ENCODE measurements at regions not wholly inside any gene's neighbourhood (a gene's known extent, or its start where the extent isn't known, plus 50 kb on each side); places are given as distances from the start of the nearest gene placed in this dataset.
A peak's percentile ranks its signal among the peaks of the same experiment; 100 is the strongest.
"Not testable (repeated sequence)": the region's sequence is repeated elsewhere in the genome, so short reads cannot be mapped to it uniquely, and the experiment has no call there.

DNA sequence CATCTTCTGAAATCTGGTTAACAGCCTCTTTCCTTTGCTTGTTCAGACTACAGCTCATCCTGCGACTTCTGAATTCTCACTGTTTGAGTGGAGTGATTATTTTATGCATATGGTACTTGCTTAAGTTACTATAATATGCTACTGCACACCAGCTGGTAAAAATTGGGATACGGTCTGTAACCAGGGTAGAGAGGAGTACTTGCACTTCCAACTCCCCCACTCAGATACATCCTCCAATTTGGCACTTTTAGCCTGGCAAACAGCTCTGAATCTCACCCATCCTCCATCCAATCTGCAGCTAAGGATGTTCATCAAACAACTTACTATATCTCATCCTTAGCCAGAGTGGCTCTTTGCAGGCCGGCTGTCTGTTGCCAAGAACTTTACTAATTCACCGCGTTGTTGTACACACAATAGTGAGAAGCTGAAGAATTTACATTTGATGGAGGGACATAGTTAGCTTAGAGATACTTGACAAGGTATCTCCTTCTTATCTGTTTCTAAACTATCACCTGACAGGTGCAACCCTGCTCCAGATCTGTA is 1323.6 kb upstream of the ALCAM start:
- DNase-seq, result not testable (repeated sequence)

DNA sequence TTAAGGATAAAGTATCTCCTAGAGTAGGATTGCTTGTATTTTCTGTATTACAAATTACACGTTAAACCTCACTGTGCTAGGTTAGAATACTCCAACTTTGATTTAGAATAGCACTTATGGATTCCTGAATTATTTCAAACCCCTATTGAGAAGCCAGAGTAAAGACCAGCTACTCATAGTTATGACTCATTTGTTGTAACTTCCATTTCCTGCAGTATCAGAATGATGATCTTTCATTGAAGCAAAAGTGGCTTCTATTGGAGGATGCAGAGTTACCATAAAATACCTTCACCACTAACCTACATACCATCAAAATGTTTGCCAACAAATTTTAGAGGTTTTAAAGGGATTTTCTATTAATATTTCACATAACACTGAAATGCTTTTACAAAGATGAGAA is 1322.7 kb upstream of the ALCAM start:
- no peak for DNase-seq

DNA sequence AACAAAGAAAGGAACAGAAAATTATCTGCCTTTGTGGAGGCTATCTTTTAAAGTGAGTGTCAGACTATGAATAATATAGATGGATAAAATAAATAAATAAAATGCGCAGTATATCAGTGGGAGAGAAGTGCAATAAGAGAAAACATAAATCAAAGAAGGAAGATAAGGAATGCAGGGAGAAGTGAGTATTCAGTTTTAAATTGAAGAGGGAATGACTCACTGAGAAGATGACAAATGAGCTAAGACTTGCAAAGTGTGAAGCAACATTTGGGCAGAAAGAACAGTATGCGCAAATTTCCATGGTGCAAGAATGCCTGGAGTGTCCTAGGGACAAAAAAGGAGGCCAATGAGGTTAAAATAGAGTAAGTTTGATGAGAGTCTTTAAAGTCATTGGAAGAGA is 1300.1 kb upstream of the ALCAM start:
- no peak for DNase-seq

DNA sequence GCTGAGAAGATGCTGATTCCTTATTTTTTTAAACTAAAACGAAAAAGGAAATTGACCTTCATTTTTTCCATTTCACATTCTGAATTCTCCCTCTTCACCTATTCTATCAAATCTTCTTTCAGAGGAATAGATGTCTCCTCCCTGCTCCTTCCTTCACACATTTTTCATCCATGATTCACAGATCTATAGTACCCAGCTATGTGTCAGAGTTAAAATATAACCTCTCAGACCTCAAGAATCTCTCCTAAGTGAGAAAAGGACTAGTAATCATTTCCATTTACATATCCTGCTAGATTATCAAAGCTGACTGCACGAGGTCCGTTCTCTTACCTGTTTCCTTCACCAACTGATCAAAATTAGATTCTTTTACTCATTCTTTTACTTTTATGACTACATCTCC is 1297.6 kb upstream of the ALCAM start:
- no peak for DNase-seq

GRCh38 chr3:104070906-104071305 is 1295.8 kb upstream of the ALCAM start:
- DNase-seq, result no peak

GRCh38 chr3:104080088-104080626 is 1286.6 kb upstream of the ALCAM start:
- DNase-seq, result no peak

DNA sequence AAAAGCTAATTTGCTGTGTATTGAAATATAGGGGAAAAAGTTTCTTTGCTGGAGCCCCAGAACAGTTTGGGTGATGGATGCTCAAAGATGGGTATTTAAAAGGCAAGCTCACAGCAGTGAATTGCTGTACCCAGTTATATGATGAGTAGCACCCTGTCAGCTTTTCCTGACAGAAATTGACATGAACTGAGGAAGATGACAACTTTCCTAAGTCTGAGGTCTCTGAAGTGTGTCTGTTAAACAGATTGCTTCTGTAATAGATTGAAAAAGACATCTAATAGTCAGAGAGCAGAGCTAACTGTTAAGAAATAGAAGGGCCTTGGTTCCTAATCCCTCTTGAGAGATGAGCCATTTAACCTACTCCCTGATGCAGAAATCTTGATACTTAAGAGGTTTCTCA is 1278.0 kb upstream of the ALCAM start:
- no peak for DNase-seq

DNA sequence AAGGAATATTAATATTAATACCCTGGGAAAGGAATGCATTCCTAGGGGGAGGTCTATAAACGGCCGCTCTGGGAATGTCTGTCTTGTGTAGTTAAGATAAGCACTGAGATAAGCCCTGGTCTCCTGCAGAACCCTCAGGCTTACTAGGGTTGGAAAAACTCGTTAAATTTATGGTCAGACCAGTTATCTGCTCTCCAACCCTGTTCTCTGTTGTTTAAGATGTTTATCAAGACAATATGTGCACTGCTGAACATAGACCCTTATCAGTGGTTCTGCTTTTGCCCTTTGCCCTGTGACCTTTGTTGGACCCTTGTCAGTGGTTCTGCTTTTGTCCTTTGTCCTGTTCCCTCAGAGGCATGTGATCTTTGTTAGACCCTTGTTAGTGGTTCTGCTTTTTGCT is 1276.7 kb upstream of the ALCAM start:
- DNase-seq, result not testable (repeated sequence)

DNA sequence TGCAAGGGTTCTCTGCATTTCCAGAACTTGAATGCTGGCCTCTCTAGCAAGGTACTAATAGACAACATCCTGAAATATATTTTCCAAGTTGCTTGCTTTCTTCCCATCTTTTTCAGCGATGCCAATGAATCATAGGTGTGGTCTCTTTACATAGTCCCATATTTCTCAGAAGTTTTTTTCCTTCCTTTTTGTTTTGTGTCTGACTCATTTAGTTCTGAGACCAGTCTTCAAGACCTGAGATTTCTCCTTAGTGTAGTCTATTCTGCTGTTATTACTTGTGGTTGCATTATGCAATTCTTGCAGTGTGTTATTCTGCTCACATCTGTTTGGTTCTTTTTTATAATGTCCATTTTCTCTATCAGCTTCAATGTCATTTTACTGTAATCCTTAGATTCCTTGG is 1265.0 kb upstream of the ALCAM start:
- no peak for DNase-seq

DNA sequence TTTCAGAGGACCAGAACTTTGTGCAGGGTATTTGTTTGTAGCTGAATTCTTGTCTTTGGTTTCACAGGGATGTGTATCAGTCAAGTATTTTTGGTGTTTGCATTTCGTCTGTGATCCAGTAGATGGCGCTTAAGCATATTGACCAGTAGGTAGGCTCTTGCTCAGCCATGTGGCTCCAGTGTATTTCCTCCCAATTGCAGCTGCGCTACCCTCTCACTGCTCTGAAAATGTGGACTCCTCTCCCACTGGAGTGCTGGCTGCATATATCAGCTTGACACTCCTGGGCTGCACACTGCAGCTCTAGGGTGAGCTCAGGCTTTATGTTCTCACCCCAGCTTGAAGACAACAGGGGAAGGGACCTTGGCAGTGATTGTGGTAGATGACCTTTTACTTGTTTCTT is 1264.3 kb upstream of the ALCAM start:
- DNase-seq, result peak; percentile 42 to 80

DNA sequence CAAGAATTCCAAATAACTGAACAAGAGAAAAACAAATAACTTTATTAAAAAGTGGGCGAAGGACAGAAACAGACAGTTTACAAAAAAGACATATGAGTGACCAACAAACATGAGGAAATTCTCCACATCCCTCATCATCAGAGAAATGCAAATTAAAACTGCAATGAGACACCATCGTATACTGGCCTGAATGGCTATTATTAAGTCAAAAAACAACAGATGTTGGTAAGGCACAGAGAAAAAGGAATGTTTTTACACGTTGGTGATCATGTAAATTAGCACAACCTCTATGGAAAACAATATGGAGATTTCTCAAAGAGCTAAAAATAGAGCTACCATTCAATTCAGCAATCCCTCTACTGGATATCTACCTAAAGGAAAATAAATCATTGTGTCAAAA is 1260.4 kb upstream of the ALCAM start:
- peak; percentile 89 to 91 for DNase-seq

DNA sequence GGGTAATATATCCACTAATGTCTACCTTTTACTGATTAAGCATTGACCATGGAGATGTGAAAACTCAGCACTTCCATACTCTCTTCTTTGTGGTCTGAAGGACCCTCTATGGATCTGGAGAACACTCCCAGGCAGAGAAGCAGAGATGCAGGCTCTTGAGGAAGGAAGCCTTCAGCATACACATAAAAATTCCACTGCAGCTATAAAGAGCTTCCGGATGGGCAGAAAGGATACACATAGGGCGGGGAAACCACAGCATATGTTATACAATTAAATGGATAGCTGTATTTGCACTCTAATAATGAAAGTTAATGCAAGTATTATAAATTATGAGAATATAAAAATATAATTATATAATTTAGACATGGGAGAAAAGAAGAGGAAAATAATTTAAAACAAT is 1258.2 kb upstream of the ALCAM start:
- no peak for DNase-seq

DNA sequence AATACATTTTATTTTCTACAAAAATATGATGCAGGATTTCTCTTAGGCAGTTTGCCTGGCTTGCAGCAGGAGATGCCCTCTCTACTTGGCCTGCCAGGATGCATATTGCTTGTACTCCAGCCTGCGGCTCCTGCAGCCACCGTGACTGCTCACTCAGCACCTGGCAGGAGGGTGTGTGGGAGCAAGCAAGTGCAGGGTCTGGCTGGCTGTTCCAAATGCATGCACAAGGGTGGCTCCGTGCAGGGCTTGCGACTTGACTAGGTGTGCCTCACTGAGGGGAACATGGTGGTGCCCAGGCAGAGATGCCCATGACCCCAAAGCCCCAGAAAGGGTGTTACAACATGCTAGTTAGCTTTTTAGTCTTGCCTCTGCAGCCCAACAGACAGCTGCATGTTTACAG is 1240.2 kb upstream of the ALCAM start:
- no peak for DNase-seq

- no peak for DNase-seq
Observed at GRCh38 chr3:104126864-104127553, 1239.7 kb upstream of the ALCAM start.

DNA sequence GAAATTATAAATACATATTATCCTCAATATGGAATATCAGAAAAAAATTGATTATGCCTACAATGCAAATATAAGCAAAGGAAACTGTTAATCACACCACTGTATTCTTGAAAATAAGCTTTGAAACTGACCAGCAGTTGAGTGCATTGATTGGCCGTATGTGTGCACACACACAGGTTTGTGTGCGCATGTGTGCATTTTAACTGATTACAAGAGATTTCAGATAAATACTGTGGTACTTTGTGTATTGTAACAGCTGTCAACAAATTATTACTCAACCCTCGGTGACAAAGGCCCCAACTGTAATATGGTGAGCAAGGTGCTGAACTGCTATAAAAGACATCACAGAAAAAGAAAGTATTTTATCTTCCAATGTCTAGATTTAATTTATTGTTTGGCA is 1238.9 kb upstream of the ALCAM start:
- no peak for DNase-seq

GRCh38 chr3:104132566-104133403 is 1233.9 kb upstream of the ALCAM start:
- DNase-seq, result no peak

- DNase-seq, result peak; percentile 21 to 35
Observed at GRCh38 chr3:104133630-104134029, 1233.1 kb upstream of the ALCAM start.

- DNase-seq, result no peak
Observed at GRCh38 chr3:104137116-104137515, 1229.6 kb upstream of the ALCAM start.

DNA sequence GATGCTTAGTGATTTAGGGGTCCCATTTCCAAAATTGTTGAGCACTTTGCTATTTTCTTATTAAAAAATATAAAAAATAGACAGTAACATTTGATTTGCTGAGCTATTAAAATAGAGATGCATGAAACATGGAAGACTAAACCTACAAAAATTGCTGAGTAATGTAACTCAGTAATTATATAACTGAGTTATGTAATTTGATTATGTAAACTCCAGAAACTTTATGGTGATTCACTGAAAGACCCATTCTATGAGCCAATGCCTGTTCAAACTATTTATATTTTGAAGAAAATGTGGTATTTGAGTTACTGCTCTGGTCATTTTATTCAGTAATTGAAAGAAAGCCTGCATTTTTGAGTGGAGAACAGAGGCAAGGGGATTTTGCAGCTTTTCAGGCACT is 1221.5 kb upstream of the ALCAM start:
- peak in 1 of 2 experiments; percentile 20 for DNase-seq

DNA sequence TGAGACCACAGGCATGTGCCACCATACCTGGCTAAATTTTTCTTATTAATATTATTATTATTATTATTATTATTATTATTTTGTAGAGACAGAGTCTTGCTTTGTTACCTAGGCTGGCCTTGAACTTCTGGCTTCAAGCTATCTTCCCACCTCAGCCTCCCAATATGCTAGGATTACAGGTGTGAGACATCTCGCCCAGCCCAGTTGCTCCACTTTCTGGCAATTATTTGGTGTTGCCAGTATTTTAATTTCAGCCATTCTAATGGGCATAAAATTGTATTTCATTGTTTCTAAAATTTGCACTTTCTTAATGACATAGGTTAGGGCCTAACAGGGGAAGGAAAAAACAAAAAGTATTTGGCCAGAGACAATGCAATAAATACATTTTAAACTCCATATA is 1217.6 kb upstream of the ALCAM start:
- peak in 1 of 2 experiments; percentile 19 for DNase-seq

- DNase-seq, result no peak
Observed at GRCh38 chr3:104150724-104151123, 1216.0 kb upstream of the ALCAM start.

- DNase-seq, result peak in 1 of 2 experiments; percentile 8
Observed at GRCh38 chr3:104154896-104155295, 1211.8 kb upstream of the ALCAM start.

GRCh38 chr3:104165866-104166265 is 1200.8 kb upstream of the ALCAM start:
- no peak for DNase-seq

DNA sequence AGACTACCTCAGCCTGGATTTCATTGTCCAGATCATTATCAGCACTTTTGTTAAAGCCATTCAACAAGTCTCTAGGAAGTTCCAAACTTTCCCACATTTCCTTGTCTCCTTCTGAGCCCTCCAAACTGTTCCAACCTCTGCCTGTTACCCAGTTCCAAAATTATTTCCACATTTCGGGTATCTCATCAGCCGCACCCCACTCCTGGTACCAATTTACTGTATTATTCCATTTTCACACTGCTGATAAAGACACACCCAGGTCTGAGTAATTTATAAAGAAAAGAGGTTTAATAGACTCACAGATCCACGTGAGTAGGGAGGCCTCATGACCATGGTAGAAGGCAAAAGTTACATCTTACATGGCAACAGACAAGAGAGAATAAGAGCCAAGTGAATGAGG is 1198.3 kb upstream of the ALCAM start:
- no peak for DNase-seq

All from NCI-H526 (cell line).